ENCODE measurements at regions not wholly inside any gene's neighbourhood (a gene's known extent, or its start where the extent isn't known, plus 50 kb on each side); places are given as distances from the start of the nearest gene placed in this dataset.

DNA sequence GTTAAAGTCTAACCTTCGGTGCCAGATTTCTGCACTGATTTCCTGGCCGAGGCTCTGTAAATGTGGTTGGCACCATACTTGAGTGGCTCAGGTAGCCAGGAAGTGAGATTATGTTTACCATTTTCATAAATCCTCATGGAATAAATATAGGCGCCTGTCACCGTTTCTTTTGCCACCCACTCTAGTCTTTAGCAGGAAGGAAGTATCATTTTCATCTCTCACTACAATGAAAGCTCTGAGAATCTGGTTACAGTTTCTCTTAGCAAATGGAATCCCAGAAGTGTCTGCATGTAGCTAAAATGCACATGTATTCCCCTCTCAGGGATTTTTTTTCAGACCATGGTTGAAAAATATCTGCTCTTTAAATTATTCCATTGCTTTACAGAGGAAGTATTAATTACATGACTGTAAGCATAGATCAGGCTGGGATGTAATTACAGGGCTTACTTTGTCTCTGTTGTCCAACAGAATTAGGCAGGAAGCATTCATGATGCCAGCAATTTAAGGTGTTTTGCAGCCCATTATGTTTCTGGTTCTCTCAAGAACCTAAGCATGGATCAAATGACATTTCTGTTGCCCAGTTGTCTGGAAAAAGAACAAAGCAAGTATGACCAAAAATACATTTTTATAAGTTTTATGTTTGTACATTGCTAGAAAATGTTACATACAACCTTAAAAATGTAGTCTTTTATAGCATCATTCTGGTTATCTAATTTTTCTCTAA lies 221.7 kb upstream of the SPRY2 start:
- intact Hi-C loops (cut with DNase I), result no loop called here
- ATAC-seq (no peak), DNase-seq (no peak)

DNA sequence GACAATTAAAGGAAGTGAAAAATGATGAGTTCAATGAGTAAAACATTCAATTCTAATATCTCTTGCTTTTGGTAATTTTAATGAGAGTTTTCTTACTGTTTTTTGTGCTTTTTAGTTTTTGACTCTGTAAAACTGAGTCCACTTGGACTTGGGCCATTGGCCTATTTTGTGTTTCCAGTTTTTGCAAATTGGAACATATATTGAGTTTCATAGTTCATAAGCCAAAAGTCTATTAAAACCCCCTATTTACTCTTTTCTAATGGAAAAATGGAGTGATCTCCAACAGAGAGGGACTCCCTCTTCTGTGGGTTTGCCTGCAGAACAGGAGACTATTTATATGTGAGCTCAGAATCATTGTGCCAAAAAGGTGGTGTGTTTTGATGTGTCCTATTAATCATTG lies 219.7 kb upstream of the SPRY2 start:
- DNase-seq, result no peak
- intact Hi-C loops (cut with DNase I), result no loop called here
- ATAC-seq, result no peak

DNA sequence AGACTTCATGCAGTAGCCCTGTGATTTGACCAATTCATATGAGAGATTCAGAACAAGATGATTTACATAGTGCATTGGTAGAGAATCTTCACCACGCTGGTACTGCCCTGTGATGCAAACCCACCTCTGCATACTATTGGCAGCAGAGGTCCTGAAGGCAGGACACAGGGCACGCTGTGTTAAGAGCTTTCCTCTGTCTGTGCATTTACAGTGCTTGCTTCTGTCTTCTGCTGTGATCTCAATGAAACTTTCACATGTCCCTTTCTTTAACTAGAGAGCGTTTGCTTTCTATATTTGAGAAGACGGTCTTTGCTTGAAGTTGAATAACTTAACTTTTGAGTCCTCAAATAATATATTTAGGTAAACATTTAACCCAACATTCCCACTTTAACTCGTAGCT lies 219.0 kb upstream of the SPRY2 start:
- intact Hi-C loops (cut with DNase I), result no loop called here
- ATAC-seq, result no peak
- no peak for DNase-seq

DNA sequence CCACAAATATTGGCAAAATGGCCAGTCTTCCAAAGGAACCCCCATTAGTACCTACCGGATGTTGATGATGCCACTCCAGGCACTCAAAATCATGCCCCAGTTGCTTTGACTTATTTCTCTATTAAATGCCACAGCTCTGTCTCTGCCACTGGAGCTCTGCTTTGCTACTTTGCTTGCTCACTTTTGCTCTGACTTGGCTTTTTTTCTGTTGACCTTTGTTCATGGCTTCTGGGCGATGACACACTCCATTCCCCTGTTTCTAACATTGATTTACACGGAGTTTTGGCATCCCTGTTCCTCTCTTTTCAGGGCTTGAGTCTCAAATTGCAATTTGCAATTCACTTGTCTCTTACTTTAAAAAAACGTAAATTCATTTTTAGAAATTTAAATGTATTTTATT lies 217.1 kb upstream of the SPRY2 start:
- intact Hi-C loops (cut with DNase I), result no loop called here
- peak in 1 of 2 donors; percentile 76 for ATAC-seq
- no peak for DNase-seq

DNA sequence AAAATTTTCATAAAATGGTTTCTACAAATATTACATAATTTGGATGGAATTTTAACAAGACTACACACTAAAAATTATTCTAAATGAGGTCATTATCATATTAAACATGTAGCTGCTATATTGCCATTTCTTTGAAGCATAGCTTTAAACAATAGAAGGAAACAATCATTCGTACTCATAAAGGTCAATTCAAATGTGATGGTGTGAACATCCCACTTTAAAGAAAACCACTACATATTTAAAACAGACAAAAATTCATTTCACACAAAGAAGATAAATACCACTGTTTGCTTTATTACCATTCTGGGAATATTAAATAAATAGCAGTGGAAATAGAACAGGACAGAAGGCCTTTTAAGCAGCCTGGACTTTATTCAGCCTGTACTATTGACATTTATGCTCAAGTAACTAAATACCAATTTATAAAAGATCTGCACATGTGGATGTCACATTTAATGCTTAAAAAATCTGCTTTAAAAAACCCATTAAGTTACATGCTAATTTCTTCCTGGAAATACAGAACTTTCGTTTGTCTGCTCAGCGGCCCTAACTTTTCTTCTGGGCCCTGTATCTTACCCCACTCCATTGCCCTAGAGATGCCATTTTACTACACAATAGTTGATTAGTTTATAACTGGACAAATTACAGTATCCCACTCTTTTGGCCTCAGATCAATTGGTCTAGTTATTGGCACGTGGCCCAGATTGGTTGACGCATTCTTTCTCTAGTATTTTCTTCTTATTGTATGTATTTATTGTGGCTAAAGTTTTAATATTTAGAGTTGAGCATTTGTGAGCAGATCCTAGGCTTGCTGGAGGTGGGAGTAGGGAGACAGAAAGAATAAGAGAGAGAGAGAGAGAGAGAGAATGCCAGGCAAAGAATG lies 215.1 kb upstream of the SPRY2 start:
- intact Hi-C loops (cut with DNase I), result no loop called here
- DNase-seq (no peak), ATAC-seq (no peak)

DNA sequence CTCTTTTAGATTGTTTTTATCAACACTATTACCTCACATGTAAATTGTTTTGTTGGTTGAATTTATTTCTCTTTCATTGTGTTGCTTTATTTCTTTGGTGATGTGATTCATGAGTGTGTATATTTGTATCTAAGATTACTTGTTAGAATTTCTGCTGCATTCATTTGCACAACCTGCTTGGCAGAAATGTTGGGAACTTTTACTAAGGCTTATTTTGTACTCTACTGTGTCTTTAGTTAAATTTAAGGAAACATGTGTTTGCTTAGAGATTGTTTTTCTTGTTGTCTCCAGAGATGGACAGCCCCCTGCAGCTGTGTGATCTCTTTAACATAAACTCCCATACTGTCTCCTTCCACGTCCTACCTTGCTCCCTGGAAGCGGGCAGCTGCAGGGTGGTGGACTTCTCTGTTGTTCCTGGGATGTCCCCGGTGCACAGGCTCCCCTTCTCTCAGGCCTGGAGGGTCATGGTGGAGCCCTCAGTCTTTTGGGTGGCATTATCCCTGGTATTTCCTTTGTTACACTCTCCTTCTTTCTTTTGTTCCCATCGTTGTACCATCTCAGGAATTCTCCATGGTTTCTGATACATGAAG lies 212.0 kb upstream of the SPRY2 start:
- ATAC-seq (no peak), DNase-seq (no peak)
- intact Hi-C loops (cut with DNase I), result no loop called here

DNA sequence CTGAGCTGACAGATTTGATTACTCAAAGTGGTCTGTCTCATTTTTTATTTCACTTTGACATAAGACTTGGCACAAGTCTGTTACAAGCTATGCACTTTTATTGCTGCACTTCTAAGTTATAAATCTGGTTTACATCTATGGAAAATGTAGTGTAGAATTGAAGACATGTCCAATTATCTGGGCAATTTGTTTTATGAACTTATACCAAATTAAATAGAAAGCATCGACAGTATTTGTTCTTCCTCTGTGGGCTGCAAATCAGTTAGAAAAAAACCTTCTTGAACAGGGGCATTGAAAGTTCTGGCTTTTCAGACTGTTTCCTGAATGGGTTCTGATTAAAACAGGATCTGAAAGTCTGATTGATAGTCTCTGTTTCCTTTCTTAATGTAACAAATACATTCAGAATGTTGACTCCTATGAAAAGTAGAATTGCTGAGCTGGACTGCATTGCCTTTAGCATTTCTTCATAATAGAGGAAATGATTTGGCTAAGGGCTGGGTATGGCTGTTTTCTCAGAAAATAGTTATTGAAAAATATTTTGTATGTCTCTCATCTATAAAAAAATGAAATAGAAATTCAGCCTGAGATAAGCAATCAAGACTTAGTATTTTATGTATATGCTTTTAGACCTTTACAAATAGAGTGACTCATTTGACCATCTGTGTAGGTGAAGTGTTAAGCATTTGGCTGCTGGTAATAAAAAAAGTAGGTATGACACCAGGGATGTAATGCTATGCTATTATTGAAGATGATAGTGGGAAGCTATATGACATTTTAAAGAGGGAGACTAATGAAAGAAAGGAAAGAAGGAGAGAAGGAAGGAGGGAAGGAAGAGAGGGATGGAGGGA lies 210.9 kb upstream of the SPRY2 start:
- ATAC-seq, result no peak
- no peak for DNase-seq
- intact Hi-C loops (cut with DNase I), result no loop called here

DNA sequence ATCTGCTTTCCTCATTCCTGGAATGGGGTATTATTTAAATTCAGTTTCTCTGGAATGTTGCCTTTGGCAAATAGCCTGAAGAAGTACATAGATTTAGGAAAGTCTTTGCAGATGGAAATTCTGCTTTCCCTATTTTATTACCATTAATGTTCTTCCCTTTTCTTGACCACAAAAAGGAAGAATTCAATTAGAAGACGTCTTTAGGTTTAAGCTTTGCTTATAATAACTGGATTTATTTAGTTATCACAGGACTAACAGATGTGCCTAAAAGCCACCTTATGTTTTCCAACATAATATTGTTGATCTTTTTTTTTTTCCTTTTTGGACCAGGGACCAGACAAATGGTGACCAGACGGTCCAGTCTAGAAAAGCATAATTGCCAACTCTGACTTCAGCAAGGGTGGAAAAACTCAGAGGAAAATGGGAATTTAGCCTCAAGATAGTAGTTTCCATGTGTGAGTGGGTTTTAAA lies 210.1 kb upstream of the SPRY2 start:
- ATAC-seq (peak in 1 of 2 donors; percentile 44), DNase-seq (no peak)
- intact Hi-C loops (cut with DNase I), result no loop called here

DNA sequence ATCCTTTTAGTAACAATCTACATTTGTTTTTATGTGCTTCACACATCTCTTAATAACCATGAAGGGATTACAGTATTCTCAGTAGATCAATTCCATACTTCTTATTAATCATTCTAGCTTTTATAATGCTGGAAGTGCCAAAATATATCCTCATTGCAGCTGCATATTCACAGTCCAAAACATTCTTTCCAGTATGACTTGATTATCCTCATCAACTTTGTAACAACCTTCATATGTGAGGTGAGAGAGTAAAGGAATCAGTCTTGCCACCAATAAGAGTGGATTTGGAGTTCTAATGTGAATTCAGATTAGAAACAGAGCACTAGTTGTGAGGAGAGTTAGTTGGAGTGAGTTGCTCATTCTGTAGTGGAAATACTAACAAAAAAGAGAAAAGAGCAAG lies 208.0 kb upstream of the SPRY2 start:
- intact Hi-C loops (cut with DNase I), result no loop called here

DNA sequence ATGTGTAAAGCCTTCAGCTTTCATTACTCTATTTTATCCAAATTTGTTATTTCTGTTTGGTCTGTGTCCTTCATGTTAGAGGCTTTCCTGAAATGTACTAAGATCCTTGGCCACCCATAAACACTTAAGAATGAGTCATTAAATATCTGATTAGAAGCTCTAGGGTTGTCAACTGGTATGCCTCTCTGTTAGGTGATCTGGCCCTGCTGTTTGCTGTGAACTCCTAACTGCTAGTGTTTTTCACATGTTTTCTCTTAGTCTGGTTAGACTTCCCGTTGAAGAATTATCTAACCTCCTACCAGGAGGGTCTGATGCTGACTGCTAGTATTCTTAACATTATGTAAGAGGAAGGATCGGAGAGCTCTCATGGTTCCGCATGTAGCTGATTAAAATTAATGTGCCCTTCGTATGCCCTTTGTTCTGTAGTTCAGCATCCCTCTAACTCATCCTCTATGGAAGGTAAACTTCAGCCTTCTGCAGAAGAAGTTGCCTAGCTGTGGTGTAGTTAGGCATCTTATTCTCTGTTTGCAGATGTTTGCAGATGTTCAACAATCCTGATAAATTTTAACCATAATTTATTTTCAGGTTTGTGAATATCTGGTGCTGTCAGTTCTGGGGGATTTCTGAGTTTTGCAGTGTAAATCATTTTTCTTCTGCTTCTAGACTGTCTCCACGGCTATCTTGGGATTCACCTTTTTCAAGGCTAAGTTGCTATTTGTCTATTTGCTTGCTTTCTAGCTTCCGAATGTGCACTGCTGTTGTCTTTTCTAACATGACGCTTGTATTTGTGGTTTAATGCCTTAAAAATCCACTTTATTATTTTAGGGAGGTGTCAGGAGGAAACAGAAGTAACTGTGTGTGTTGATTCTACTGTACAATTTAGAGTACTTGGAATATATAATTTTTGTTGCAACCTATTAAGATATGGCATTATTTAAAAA lies 207.2 kb upstream of the SPRY2 start:
- ATAC-seq (peak in 1 of 2 donors; percentile 93), DNase-seq (no peak)
- intact Hi-C loops (cut with DNase I), result no loop called here

More for the DNA sequence above, 208.0 kb upstream of the SPRY2 start:
- ATAC-seq, result no peak
- no peak for DNase-seq

DNA sequence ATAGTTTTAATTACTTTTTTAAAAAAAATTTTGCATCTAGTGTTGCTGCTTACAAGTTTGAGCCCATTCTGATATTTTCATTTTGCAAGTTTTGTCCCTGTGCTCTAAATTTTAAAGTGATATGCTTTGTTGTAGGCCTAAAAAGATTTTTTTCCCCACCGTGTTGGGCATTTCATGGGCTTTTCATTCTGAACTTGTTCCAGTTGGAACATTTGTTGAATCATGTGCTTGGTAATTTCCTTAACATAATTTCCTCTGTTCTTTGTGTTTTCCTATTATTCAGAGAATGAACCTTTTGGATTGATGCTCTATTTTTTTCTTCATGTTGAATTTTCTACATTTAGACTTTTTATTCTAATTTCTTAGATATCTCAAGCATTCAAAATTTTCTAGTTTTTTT lies 206.4 kb upstream of the SPRY2 start:
- intact Hi-C loops (cut with DNase I), result no loop called here
- ATAC-seq (no peak), DNase-seq (no peak)

DNA sequence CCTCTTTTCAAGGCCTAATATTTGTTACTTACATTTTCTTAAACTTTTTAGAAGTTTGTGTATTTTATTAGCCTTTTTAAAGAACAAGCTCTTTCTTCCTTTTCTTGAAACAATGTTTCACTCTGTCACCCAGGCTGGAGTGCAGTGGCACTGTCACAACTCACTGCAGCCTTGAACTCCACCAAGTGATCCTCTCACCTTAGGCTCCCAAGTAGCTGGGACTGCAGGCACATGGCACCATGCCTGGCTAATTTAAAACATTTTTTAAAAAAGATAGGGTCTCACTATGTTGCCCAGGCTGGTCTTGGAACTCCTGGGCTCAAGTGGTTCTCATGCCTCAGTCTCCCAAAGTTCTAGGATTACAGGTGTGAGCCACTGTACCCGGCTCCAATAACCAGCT lies 192.2 kb upstream of the SPRY2 start:
- DNase-seq (no peak), ATAC-seq (no peak)
- intact Hi-C loops (cut with DNase I), result no loop called here

DNA sequence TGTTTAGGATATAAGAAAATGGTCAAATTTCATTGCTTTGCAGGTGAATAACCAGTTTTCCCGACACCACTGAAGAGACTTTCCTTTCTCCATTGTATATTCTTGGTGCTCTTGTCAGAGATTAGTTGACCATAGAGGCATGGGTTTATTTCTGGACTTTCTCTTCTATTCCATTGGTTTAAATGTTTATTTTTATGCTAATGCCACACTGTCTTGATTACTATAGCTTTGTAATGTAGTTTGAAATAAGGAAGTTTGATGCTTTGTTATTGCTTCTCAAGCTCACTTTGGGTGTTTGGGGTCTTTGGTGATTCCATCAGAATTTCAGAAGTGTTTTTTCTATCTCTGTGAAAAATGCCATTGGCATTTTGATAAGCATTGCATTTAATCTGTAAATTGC lies 190.0 kb upstream of the SPRY2 start:
- no peak for ATAC-seq
- intact Hi-C loops (cut with DNase I), result no loop called here
- DNase-seq, result no peak

DNA sequence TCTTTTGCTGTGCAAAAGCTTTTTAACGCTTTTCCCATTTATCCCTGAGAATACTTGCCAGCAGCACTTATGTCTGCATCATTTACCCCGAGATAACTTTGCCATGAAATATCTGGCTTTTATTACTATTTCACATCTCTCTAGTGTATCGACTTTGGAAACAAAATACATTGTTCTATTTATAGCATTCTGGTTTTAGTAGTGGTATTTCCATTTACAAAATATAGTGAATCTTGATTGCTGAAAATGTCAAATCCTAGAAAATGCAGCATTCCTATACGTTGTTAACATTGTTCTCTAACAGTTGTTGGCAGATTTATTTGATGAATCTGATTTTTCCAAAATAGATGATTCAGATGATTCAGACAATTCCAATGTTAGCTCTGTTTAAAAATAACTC lies 189.3 kb upstream of the SPRY2 start:
- ATAC-seq, result no peak
- intact Hi-C loops (cut with DNase I), result no loop called here
- DNase-seq, result no peak

DNA sequence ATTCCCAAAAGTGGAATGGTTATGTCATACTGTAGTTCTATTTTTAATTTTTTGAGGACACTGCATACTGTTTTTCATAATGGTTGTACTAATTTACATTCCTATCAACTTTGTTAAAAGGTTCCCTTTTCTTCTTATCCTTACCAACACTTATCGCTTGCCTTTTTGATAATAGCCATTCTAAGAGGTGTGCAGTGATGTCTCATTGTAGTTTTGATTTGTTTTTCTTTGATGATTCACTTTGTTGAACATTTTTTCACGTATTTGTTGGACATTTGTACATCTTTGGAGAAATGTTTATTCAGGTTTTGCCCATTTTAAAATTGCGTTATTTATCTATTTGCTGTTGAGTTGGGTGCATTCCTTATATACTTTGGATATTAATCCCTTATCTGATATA lies 188.8 kb upstream of the SPRY2 start:
- intact Hi-C loops (cut with DNase I), result no loop called here

DNA sequence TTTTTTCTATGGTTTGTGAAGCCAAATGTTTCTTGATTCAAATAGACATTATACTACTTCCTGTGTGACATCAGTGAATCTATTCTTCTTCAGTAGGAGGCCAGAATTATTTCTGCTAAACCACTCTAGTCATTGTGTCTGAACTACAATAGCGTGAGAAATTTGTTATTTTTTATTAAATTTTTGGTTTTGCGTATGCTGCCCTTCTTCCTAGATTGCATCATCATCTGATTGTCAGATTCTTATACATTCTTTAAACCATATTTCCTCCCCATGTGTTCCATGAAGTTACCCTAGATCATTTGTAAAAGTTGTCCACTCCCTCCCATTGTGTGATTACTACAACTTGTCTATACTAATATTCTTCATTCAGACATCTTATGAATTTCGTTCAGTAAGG lies 187.8 kb upstream of the SPRY2 start:
- intact Hi-C loops (cut with DNase I), result no loop called here
- ATAC-seq (no peak), DNase-seq (no peak)

More for the DNA sequence above, 188.8 kb upstream of the SPRY2 start:
- DNase-seq (no peak), ATAC-seq (no peak)

DNA sequence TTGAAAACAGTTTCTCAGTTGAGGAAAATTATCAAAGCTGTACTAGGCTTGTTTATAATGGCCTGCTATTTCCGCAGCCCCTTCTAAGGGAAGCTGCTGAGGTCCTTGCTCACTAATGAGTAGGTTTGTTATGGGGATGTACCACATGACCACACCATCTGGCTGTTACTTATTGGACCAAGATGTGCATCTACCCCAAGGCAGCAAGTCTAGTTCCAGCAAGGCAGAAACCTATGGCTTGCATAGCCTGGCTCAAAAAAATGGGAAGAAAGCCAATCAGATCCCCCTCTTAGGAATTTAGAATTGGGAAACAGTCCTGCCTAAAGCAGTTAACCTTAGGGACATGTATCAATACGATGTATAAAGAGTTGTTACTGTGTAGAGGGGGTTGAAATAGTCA lies 186.5 kb upstream of the SPRY2 start:
- ATAC-seq, result no peak
- DNase-seq, result no peak
- intact Hi-C loops (cut with DNase I), result no loop called here

DNA sequence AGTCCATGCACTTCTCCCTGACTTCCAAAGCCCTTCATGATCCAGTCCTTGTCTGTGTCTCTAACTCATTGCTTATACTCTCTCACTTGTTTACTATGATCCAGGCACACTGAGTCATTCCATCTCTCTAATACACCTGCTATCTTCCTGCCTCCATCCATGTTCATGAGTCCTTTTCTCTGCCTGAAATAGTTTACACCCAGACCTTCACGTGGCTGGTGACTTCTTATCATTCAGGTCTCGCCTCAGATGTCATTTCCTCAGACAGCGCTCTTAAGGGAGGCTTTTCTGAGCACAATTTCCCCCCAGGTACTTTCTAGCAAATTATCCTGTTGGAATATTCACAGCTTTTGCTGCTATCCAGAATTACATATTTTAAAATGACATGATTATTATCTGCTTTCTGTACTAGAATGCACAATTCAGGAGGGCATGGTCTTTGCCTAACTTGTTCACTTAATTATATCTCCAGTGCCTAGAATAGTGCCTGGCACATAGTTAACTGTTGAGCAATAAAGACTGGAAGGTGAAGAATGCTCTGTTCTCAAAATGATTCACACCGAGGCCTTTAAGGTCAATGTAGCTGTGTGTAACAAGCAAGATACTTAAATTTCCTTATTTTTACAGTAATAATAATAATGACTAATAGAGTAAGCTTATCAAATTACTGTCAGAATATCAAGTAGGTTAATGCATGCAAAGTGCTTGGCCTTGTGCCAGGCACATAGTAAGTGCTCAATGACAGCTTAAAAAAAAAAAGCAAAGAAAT lies 183.7 kb upstream of the SPRY2 start:
- DNase-seq (no peak), ATAC-seq (peak in 1 of 2 donors; percentile 49)
- intact Hi-C loops (cut with DNase I), result no loop called here
